ENCODE measurements at regions not wholly inside any gene's neighbourhood (a gene's known extent, or its start where the extent isn't known, plus 50 kb on each side); places are given as distances from the start of the nearest gene placed in this dataset.

GRCh38 chr5:110104060-110104725 lies 414.5 kb downstream of the MAN2A1 start:
- Histone ChIP-seq H3K4me3 (no peak overlapping the region), H3K4me1 (ENCODE audit: control insufficient read depth, insufficient read depth, low read length) (no peaks in the 10 kb centered on the region), H3K9me3 (replicated peaks; ENCODE audit: control insufficient read depth, insufficient read depth, low read length) (no peaks in the 10 kb centered on the region), H2AFZ (ENCODE audit: control insufficient read depth, low read depth, low read length) (no peak overlapping the region), H3K79me2 (ENCODE audit: control insufficient read depth, insufficient read depth, low read length) (no peaks in the 10 kb centered on the region), H3K27ac (ENCODE audit: control insufficient read depth, insufficient read depth) (no peak overlapping the region), H3K36me3 (ENCODE audit: control insufficient read depth in 2 of 2, insufficient read depth in 2 of 2, low read length in 1 of 2) (no peaks in the 10 kb centered on the region), H3K9ac (ENCODE audit: control insufficient read depth, insufficient read depth, low read length) (no peak overlapping the region), H4K20me1 (ENCODE audit: control insufficient read depth, insufficient read depth) (no peaks in the 10 kb centered on the region), H3K27me3 (replicated peaks in 1 of 2; ENCODE audit: control insufficient read depth in 2 of 2, insufficient read depth in 2 of 2, low read length in 1 of 2) (no peaks in the 10 kb centered on the region), H3K4me2 (ENCODE audit: control insufficient read depth, insufficient read depth) (no peak overlapping the region)
- POLR2A ChIA-PET = no interaction called here
- TF ChIP-seq, protein P1, sequence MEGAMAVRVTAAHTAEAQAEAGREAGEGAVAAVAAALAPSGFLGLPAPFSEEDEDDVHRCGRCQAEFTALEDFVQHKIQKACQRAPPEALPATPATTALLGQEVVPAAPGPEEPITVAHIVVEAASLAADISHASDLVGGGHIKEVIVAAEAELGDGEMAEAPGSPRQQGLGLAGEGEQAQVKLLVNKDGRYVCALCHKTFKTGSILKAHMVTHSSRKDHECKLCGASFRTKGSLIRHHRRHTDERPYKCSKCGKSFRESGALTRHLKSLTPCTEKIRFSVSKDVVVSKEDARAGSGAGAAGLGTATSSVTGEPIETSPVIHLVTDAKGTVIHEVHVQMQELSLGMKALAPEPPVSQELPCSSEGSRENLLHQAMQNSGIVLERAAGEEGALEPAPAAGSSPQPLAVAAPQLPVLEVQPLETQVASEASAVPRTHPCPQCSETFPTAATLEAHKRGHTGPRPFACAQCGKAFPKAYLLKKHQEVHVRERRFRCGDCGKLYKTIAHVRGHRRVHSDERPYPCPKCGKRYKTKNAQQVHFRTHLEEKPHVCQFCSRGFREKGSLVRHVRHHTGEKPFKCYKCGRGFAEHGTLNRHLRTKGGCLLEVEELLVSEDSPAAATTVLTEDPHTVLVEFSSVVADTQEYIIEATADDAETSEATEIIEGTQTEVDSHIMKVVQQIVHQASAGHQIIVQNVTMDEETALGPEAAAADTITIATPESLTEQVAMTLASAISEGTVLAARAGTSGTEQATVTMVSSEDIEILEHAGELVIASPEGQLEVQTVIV (IDR thresholded peaks at IDR 0.05; ENCODE audit: borderline replicate concordance, partially characterized antibody) = no peak
- TF ChIP-seq BRCA1 (IDR thresholded peaks at IDR 0.05; ENCODE audit: low read depth, low read length) = no peak
- no peak for TF ChIP-seq TARDBP (IDR thresholded peaks at IDR 0.05; ENCODE audit: borderline replicate concordance)
- no peak for TF ChIP-seq CTCF (IDR thresholded peaks at IDR 0.05 in 2 of 3, conservative IDR thresholded peaks at IDR 0.05 in 1 of 3; ENCODE audit: control insufficient read depth in 2 of 3, extremely low read depth in 1 of 3, insufficient read depth in 1 of 3, low read depth in 3 of 3, low read length in 3 of 3)
- no peak for TF ChIP-seq TCF12 (IDR thresholded peaks at IDR 0.05; ENCODE audit: low read depth, low read length)
- TF ChIP-seq IRF3 (IDR thresholded peaks at IDR 0.05) = no peak
- TF ChIP-seq HCFC1 (IDR thresholded peaks at IDR 0.05; ENCODE audit: low read length) = no peak
- TF ChIP-seq HDGF (IDR thresholded peaks at IDR 0.05) = no peak
- no peak for TF ChIP-seq MEF2A (IDR thresholded peaks at IDR 0.05; ENCODE audit: insufficient read depth, low read depth, low read length)
- TF ChIP-seq, protein P2, sequence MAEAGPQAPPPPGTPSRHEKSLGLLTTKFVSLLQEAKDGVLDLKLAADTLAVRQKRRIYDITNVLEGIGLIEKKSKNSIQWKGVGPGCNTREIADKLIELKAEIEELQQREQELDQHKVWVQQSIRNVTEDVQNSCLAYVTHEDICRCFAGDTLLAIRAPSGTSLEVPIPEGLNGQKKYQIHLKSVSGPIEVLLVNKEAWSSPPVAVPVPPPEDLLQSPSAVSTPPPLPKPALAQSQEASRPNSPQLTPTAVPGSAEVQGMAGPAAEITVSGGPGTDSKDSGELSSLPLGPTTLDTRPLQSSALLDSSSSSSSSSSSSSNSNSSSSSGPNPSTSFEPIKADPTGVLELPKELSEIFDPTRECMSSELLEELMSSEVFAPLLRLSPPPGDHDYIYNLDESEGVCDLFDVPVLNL (IDR thresholded peaks at IDR 0.05; ENCODE audit: low read depth, low read length) = no peak
- TF ChIP-seq STAT3 (IDR thresholded peaks at IDR 0.05; ENCODE audit: low read depth, low read length) = no peak
- SMC1A ChIA-PET (ENCODE audit: uncharacterized antibody, unreplicated experiment) = no interaction called here
- DNase-seq (ENCODE audit: low read depth, low spot score) (no peak), ATAC-seq (no peak), FAIRE-seq (no peak)
- RAD21 ChIA-PET (ENCODE audit: unreplicated experiment) = no interaction called here
- BruUV-seq (replicated peaks) = no TSS peak
- CTCF ChIA-PET = no interaction called here
- in situ Hi-C loops (cut with MboI) = no loop called here
- intact Hi-C loops (cut with micrococcal nuclease; ENCODE audit: unreplicated experiment) = no loop called here
- WGBS (ENCODE audit: insufficient coverage, insufficient replicate concordance, low lambda C conversion rate, missing lambda C conversion rate) = 40% methylated on average over 13 of the region's 13 CpGs

All from GM12878 (cell line).